NCI-H146 (cell line): ENCODE measurements at regions not wholly inside any gene's neighbourhood (a gene's known extent, or its start where the extent isn't known, plus 50 kb on each side); places are given as distances from the start of the nearest gene placed in this dataset.

Experiments used
- DNase-seq: peaks from one replicate; lab custom pipeline; 2025; lab: John Stamatoyannopoulos, UW

DNA sequence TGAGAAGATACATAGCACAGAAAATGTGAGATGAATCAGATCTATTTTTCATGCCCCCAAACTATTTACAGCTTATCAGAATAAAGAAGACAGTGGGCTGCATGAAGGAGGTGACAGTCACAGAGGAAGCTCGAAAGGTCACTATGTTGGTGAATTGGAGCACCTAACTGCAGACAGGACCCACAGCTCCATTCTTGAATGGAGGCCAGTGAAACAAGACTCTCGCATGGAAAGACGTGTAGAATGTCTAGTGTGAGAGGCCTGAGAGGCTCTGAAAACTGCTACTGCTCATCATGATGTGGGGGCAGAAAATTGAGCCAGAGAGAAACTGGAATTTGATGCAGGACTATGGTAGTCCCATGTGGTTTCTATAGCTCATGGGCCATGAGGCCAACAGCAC, 60.3 kb upstream of the CCDC190 start:
- no peak for DNase-seq

- DNase-seq, result no peak
Measured at GRCh38 chr1:162919034-162919433, 58.1 kb upstream of the CCDC190 start.

DNA sequence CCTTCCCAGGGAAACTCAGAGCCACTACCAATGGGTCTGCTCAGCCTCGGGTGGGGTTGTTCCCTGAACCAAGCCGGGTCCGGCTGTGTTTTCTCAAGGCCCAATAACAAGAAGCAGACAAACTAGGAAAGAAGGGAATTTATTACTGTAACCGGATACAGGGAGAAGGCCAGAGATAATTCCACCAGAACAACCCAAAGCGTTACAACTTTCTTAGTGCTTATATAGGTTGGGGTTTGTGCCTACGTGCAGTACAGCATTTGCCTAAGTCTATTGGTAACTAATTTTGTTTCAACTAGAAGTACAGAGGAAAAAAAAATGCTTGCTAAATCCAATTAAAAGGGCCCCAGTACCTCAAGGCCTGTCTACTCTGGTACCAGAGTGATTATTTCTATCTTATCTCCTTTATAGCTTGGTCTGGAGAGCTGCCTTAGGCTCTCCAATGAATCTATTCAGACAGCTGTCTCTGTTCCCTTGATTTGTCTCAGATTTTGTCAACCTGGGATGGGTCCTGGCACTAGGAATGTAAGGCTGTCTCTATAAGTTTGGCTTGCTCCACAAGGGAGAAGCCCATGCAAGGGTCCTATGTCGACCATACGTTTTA, 57.3 kb upstream of the CCDC190 start:
- DNase-seq, result no peak

DNA sequence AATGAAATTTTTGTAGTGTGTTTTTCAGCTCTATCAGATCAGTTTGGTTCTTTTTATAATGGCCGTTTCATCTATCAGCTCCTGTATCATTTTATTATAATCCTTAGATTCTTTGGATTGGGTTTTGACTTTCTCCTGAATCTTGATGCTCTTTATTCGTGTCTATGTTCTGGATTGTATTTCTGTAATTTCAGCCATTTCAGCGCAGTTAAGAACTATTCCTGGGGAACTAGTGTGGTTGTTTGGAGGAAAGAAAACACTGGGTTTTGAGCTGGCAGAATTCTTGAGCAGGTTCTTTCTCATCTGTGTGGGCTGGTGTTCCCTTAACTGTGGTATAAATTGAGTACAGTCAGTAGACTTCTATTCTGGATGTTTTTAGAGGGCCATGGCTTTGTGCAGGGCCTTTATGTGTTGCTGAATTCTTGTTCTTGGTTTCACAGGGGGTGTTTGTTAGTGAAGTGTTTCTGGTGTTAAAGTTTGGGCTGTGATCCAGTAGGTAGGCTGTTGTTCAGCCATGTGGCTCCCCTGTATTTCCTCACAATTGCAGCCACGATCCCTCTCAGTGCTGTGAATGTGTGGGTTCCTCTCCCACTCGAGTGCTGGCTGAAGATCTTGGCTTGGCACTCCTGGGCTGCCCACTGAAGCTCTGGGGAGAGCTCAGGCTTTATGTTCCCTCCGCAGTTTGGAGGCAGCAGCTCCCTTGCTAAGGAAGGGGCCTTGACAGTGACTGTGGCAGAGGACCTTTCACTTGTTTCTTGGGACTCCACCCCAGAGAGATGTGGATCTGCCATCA, 56.0 kb upstream of the CCDC190 start:
- no peak for DNase-seq

DNA sequence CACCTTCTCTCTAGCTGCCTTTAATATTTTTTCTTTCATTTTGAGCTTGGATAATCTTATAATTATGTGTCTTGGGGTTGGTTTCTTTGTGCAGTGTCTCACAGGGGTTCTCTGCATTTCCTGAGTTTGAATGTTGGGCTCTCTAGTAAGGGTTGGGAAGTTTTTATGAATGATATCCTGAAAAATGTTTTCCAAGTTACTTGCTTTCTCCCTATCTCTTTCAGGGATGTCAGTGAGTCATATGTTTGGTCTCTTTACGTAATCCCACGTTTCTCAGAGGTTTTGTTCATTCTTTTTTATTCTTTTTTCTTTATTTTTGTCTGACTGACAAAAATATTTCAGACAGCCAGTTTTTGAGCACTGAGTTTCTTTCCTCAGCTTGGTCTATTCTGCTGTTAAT, 55.4 kb upstream of the CCDC190 start:
- no peak for DNase-seq

DNA sequence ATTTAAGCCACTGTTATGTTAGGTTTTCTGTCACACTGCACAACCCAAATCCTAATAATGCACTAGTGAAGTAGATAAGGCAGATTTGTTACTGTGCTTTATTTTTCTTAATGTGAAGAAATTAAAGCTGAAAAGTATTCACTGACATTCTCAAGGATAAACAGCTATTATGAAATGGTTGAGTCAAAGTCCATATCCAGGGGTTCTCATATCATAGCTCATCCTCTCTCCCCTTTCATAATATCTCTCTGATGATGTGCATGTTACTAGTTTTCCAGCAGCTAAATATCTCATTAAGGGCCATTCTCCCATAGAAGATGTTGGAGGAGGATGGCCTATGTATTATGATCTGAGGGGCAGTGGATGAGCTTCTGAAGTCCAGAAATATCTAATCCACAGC, 53.6 kb upstream of the CCDC190 start:
- no peak for DNase-seq

DNA sequence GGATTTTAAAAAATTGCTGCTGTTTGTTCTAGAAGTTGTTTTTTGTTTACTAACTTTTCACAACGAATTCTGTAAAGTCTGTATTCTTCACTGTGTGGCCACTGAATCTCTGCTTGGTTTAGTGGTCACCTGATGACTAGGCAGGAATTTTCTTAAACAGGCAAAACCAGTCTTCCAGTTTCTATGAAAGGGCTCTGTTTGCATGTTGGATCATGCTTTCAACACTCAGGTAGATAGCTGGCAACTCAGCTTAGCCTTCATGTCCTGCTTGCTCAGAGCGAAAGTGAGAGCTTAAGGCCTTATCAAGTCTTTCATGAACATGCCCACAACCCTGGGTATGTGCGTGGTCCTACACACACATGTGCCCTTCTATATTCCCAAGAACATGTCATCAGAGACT, 52.4 kb upstream of the CCDC190 start:
- no peak for DNase-seq

DNA sequence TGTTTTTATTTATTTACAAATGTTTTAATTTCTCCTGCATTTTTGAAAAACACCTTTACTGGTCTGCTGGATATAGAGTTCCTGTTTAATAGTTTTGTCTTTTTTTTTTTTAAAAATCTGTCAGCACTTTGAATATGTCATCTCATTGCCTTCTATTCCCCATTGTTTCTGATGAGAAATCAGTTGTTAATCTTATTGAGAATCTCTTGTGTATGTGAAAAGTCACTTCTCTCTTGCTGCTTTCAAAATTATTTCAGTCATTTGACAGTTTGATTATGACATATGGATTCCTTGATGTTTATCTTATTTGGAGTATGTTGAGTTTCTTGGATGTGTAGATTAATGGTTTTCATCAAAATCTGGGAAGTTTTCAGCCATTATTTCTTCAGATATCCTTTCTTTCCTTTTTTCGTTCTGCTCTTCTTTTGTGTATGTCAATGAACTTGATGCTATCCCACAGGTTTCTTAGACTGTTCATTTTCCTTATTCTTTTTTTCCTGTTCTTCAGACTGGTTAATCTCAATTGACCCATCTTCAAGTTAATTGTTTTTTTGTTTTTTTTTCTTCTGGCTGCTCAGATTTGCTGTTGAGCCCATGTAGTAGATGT, 51.2 kb upstream of the CCDC190 start:
- DNase-seq, result no peak
